ENCODE measurements at regions not wholly inside any gene's neighbourhood (a gene's known extent, or its start where the extent isn't known, plus 50 kb on each side); places are given as distances from the start of the nearest gene placed in this dataset.
"Not testable (repeated sequence)": the region's sequence is repeated elsewhere in the genome, so short reads cannot be mapped to it uniquely, and the experiment has no call there.

GRCh38 chr11:29163231-29163630, 853.6 kb downstream of the KCNA4 start:
- no peak for DNase-seq (ENCODE audit: low spot score)

- no peak for DNase-seq (ENCODE audit: low spot score)
Observed at GRCh38 chr11:29162491-29162890, 854.3 kb downstream of the KCNA4 start.

GRCh38 chr11:29161191-29161590, 855.6 kb downstream of the KCNA4 start:
- no peak for DNase-seq (ENCODE audit: low spot score)

- DNase-seq (ENCODE audit: low spot score) = peak; percentile 48
Observed at GRCh38 chr11:29159552-29160465, 857.0 kb downstream of the KCNA4 start.

GRCh38 chr11:29153078-29153477, 863.8 kb downstream of the KCNA4 start:
- no peak for DNase-seq (ENCODE audit: low spot score)

GRCh38 chr11:29142573-29142972, 874.3 kb downstream of the KCNA4 start:
- not testable (repeated sequence) for DNase-seq (ENCODE audit: low spot score)

- no peak for DNase-seq (ENCODE audit: low spot score)
Observed at GRCh38 chr11:29135504-29135903, 881.3 kb downstream of the KCNA4 start.

- no peak for DNase-seq (ENCODE audit: low spot score)
Observed at GRCh38 chr11:29131055-29131454, 885.8 kb downstream of the KCNA4 start.

- DNase-seq (ENCODE audit: low spot score) = no peak
Observed at GRCh38 chr11:29129844-29130243, 887.0 kb downstream of the KCNA4 start.

GRCh38 chr11:29127461-29127860, 889.4 kb downstream of the KCNA4 start:
- DNase-seq (ENCODE audit: low spot score) = no peak

GRCh38 chr11:29125606-29126005, 891.2 kb downstream of the KCNA4 start:
- no peak for DNase-seq (ENCODE audit: low spot score)

GRCh38 chr11:29124470-29124869, 892.4 kb downstream of the KCNA4 start:
- no peak for DNase-seq (ENCODE audit: low spot score)

- DNase-seq (ENCODE audit: low spot score) = no peak
Observed at GRCh38 chr11:29119707-29120618, 896.9 kb downstream of the KCNA4 start.

- DNase-seq (ENCODE audit: low spot score) = no peak
Observed at GRCh38 chr11:29119116-29119515, 897.7 kb downstream of the KCNA4 start.

GRCh38 chr11:29100967-29101366, 915.9 kb downstream of the KCNA4 start:
- DNase-seq (ENCODE audit: low spot score) = no peak

- no peak for DNase-seq (ENCODE audit: low spot score)
Observed at GRCh38 chr11:29095821-29096220, 921.0 kb downstream of the KCNA4 start.

GRCh38 chr11:29093416-29094120, 923.3 kb downstream of the KCNA4 start:
- no peak for DNase-seq (ENCODE audit: low spot score)

GRCh38 chr11:29087200-29087812, 929.5 kb downstream of the KCNA4 start:
- DNase-seq (ENCODE audit: low spot score) = no peak

- no peak for DNase-seq (ENCODE audit: low spot score)
Observed at GRCh38 chr11:29075726-29076125, 941.1 kb downstream of the KCNA4 start.

- no peak for DNase-seq (ENCODE audit: low spot score)
Observed at GRCh38 chr11:29063630-29064361, 953.0 kb downstream of the KCNA4 start.

- no peak for DNase-seq (ENCODE audit: low spot score)
Observed at GRCh38 chr11:29061452-29061851, 953.3 kb downstream of the METTL15 start.

Measured in Ammon's horn (tissue), 1 donor.